ELF-1 (cell line): ENCODE measurements at regions not wholly inside any gene's neighbourhood (a gene's known extent, or its start where the extent isn't known, plus 50 kb on each side); places are given as distances from the start of the nearest gene placed in this dataset.

Experiments used
- DNase-seq: peaks from one replicate; pipeline ENCODE4 v3.0.0-alpha.2; 2016; ENCODE audit warnings: low read depth, low spot score

DNA sequence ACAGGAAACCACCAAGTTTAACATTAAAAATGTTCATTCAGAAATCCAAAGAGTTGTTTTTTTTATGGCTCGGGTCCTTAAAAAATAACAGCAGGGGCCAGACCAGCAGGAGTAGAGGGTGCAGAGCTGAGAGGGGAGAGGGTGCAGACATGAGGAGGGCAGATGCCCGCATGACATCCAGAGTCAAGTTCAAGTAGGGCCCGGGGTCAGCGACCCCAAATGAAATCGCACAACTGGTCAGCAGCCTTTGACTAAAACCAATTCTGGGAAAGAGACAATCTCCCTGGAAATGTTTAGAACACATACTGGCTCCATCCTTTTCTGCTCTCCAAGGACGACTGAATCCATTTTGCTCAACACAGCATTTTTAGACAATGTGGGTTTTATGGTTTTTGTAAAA, 297.5 kb downstream of the FGFR2 start:
- DNase-seq: no peak

DNA sequence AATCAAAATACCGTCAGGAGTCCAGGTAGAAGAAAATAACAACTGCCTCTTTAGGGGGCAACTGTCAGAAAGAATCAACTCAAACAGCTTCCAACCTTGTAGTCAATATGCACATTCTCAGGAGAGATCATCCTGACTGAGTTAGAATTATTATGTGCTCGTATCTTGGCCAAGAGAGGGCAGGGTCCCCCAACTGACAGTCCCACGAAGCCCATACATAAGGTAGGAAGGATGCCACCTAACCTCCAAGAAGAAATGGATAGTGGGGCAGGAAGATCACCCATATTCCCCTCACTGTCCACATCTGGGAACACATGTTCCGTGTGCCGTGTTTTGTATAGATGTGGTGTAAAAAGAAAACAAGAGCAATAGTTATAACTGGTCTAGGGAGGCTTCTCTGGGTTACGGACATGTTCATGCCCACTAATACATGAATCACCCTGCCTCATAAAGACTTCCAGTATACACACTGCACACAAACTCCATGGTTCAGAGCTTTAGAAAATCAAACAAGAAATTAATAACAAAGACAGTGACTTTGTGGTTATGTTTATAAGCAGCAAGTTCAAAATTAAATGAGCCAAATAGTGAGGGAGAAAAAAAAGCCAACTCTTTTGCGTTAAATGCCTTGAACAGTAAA, 295.6 kb downstream of the FGFR2 start:
- no peak for DNase-seq

DNA sequence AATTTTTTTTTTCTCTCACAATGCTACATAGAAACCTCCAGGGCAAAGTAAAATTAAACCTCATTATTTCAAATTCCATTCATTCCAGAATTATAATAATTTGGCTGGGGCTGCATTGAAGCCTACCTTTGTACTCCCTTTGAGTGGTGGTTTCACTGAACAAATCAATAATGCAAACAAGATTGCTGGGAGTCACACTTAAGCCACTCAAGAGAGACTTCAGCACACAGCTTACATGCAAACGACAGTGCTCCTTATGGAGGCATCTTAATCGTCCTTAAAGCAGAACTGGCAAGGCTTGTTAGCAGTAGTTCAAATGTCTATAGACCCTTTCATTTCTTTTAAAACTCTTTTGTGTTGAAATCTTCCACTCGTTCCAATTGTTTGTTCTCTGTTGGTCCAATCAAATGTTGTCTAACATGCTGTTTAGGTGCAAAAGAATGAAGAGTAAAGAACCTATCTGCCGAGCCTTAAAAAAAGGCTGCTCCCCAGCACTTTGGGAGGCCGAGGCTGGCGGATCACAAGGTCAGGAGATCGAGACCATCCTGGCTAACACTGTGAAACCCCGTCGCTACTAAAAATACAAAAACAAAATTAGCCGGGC, 294.9 kb downstream of the FGFR2 start:
- no peak for DNase-seq

DNA sequence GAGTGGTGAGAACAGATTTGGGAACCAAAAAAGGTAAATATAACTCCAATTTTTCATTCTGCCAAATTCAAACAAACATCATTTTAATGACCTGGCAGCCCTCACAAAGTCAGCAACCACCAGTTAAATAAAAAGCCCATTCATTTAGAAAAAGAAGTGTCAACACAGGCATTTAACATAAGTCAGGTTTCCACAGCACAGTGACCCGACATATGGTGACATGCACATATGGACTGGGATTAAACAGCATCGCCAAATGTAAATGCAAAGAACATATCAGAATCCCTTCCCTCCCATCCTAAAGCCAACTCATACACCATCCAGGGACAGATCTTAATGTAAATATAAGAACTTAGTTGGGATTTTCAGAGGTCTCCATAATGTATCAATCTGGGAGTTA, 293.2 kb downstream of the FGFR2 start:
- DNase-seq: no peak

DNA sequence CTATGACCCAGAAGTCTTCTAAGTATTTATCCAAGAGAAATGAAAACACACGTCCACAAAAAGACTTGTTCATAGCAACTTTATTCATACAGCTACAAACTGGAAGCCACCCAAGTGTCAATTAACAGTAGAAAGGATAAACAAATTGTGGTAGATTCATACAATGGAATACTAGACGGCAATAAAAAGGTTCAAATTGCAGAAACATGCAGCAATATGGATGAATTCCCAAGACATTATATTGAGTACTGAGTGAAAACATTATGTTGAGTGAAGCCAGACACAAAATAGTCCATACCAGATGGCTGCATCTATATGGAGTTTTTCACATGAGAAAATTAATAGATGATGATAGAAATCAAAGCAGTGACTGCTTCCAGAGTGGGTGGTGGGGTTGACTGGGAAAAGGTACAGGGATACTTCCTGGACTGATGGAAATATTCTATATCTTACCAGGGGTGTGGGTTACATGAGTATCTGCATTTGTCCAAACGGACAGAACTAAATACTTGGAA, 292.0 kb downstream of the FGFR2 start:
- no peak for DNase-seq

DNA sequence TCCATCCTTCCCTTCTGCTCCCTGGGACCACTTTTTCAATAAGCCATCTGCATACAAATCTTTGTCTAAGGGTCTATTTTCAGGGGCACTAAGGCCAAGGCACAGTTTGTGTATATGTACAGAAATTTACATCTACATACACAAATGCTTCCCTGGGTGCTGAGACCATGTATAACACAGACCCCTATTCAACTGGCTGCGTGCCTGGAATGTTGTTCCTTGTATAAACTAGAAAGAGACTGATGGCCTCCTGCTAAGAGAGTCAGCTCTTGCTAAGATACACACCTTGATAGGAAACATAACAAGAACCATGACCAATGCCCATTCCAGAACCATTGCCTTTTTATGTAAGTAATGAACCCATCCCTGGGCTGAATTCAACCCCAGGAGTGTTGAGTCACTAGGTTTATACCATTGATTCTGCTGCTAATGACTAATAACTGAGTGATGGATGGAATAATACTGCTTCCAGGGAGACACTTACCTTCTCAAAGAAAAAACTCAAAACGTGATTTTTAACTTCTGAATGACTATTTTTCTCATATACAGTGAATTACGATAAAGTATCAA, 290.7 kb downstream of the FGFR2 start:
- no peak for DNase-seq

DNA sequence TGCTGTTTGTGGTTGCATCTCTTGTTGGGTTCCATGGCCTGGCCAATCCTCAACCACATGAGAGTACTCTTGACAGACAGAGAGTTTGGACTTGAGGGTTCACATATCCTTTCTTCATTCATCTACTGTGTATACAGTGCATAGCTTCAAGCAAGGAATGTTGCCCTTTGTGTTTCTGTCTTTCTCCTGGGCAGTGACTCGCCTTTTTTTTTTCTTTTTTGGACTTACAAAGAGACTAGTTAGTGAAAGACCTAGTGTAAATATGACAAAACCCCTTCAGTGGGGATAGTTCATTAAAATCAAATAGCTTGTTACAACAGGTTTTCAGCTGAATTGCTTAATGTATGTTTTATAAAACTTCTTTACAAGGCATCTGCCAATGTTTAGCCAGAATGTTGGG, 290.2 kb downstream of the FGFR2 start:
- no peak for DNase-seq

DNA sequence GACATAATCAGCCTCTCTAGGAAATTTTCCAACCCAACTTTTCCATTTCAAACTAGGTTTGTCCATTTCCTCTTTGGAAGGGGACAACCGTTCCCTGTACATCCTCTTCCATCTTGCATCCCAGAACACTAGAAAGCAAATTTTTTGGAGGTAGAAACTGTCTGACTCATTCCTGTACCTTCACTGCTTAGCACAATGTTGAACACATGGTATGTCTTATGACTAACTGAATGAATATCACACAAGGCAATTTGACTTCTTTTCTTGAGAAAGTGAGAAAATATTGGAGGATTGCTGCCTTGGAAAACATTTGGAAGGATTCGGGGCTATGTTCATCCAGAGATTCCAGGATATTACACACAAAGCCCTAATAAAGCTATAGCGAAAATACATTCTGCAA, 289.1 kb downstream of the FGFR2 start:
- DNase-seq: no peak

DNA sequence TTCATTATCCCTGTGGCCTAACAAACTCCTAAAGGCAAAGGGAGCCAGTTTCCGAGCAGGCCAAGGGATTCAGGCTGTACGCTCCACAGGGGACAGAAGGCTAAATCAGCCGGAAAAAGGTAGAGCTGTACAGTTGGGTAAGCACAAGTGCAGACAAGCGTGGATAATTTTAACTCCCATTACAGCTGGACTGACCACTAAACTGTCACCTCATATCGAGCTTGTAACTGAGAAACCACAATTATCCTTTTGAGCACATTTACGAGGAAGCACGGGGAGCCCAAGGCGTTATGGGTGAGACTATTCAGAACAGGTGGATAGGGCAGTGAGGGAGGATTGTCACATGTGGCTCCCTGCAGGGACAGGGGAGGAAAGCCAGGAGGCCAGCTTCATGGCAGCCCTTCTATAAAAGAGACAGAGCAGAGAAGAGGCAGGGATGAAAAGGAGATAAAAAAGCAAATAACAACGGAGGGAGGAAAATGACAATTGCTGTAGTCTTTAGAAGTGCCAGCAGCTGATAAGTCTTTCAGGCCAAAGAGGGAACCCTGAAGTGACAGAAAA, 288.0 kb downstream of the FGFR2 start:
- DNase-seq: peak; percentile 61

DNA sequence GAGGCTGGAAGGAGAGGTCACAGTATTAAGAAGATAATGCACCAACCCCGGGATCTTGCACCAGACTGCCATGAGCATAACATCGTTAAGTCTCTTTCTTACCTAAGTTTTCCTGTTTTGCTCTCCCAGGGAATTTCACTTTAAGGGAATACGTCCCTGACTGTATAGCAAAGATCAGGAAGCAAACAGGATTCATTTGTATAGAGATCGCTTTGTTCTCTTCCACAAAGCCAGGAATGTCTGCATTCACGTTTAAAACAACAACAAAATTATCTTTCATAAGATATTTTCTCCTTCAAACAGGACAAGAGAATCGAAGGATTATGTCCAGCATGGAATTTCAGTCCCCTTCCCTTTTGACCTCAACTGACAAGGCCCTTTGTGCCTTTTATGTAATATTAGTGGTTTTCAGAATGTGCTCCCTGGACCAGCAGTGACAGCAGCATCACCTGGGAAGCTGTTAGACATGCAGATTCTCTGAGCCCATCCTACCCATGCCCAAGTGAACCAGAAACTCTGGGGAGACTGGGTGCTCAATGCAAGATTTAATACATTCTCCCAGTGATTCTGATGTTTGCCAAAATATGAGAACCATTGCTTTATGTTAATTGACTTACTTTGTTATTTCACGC, 286.3 kb downstream of the FGFR2 start:
- DNase-seq: no peak

DNA sequence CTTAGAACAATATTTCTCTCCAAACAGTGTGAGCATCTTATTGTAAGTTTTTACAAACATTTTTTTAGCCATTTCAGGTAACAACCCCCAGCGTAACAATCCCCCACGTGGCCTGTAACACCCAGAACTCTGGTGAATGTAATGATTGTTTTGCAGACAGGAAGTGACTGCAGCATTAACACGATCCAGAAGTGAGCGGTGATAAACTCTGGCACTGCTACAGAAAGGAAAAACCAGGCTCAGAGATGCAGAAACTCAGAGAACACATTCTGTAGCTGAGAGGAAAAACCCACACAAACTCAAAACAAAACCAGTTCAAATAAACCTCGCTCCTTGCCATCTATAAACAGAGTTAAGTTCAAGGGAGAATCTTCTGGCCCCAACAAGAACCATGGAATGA, 285.7 kb downstream of the FGFR2 start:
- DNase-seq: peak; percentile 32

DNA sequence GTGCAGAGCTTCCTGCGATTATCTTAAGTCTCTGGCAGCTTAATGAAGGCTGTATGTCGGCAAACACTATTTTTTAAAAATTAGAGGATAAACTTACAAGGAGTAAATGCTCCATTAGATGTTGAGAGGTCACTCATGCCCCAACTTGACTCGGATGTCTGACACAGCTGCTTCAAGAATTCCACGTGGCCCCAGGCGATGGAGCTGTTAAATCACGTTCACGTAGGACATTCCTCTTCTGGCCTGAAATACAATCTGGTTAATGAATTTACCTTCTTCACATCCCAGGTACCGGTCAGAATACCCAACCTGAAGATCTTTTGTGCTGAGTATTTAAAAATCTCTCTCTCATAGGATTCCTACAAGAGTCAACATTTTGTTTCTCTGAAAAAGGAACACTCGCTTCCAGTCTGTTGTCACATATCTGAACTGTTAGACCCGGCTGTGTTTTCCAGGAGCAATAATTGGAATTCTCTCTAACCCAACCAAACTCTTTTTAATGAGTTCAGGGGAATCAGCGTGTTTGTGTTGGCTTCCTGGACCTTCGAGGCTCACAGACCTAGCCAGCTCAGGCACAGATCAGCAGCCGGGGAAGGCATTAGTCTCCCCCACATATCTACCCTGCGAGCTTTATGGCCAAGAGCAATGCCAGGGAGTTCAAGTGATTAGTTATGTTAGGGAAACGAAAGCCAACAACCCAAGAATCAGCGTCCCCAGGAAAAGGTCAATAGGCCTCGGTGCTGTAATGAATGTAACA, 284.9 kb downstream of the FGFR2 start:
- DNase-seq: peak; percentile 36

DNA sequence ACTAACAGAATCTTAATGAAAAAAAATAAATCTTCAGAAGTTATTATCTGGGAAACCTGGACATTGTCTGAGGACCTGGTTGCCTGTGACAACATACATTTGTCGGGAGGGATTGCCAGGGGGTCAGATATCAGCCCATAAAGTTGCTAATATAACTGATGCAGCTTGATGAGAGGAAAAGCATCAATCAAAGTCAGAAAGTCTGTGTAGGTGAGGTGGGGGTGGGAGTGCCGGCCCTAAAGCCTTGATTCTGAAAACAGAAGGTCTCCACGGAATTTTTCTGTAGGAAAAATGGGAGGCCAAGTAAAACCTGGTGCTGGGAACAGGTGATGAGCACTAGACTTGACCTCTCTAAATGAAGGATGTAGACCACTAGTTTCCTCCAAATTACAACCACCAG, 281.8 kb downstream of the FGFR2 start:
- DNase-seq: no peak

DNA sequence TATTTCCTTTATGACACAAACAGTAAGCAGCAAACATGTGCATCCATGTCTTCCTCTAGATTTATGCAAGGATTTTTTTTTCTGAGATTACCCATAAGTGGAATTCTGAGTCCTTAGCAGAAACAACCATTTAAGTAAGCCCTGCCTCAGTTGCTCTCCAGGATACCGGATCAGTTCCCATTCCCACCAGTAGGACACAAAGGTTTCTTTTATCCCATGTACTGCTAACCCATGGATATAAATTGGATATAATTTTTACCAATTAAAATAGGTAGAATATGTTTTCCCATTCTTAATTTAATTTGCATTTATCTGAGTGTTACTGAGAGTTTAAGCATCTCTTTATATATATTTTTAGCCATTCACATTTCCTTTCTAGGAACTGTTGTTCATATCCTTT, 280.9 kb downstream of the FGFR2 start:
- no peak for DNase-seq

DNA sequence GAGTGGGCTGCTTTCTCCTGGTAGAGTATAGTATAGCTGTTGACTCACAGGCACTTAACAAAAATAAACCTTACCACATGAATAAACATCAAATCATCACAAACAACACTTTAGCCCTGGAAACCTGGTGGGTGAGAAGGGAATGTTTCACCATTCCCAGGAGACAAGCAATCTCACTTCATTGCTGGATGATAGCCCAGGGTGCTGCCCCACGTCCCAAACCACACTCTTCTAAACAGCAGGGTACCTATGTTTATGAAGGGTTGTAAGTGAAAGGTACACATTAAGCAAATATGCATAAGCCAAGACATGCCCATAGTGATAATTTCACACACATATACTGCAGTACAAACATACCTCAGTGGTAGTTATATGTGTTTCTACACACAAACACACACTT, 276.2 kb downstream of the FGFR2 start:
- no peak for DNase-seq

DNA sequence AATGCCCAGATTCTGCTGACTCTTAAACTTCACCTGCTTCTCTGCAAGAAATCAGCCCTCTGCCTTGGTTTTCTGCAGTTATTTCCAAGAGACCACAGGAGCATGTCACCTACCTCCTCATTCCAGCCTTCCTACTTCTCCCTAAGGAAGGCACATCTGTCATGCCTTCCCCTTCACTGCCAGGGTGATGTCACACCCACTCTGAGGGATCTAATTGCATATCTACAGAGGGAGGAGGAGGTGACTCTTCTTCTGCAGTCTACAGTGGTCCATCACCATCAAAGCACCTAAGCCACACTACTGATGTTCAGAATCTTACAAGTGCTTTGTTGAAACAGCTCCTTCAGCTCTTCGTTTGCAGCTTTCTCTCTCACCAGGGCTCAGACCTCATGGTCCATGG, 275.5 kb downstream of the FGFR2 start:
- no peak for DNase-seq

DNA sequence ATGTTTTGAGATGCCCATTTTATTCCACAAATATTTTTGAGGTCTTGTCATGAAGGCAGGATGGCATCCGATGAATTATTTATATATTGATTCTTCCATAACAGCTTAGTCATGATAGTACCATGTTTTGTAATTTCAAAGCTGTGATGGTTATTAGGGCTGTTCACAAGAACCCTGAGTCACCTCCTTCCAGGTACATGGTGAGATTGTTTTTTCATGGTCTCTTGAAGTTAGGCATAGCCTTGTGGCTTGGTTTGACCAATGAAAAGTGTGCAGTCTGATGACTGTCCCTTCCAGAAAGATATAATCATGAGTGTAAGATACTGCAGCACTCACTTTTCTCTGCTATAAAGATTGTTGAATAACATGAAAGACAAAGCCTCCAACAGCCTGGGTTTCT, 274.8 kb downstream of the FGFR2 start:
- no peak for DNase-seq

DNA sequence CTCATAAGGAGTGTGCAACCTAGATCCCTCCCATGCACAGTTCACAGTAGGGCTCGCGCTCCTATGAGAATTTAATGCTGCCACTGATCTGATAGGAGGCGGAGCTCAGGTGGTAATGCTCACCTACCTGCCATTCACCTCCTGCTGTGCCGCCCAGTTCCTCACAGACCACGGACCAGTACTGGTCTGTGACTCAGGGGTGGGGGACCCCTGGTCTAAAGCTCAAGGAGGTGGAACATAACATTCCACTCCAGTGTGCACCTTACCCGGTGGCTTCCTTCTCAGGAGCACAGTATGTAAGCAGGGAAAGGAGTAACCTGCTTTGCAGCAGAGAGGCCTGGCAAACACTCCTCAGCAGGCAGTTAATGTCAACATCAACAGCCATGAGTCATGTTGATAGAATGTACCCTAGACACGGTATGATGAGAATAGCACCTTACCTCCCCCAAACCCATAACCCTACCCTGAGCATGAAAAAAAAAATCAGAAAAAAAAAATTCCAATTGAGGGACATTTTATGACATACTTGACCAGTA, 273.5 kb downstream of the FGFR2 start:
- peak; percentile 42 for DNase-seq

DNA sequence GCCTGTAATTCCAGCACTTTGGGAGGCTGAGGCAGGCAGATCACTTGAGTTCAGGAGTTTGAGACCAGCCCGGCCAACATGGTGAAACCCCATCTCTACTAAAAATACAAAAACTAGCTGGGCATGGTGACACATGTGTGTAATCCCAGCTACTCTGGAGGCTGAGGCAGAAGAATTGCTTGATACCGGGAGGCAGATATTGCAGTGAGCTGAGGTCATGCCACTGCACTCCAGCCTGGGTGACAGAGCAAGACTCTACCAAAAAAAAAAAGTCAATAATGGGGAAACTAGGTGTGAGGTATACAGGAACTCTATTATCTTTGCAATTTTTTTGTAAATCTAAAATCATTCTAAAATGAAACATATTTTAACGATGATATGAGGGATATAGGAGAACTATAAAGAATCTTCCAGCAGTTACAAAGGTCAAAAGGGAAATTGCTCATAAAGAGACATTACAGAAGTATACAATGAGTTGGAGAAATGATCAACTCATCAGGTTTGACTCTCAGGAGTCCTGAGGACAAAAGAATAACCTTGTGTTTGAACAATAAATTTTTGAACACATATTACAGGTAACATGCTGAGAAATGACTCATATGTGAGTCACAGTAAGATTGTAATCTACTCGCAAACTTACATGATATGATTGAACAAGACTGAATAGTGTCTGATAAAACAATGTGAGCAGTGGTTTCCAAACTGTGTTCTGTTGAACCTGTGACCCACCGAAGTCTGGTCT, 272.6 kb downstream of the FGFR2 start:
- DNase-seq: no peak

DNA sequence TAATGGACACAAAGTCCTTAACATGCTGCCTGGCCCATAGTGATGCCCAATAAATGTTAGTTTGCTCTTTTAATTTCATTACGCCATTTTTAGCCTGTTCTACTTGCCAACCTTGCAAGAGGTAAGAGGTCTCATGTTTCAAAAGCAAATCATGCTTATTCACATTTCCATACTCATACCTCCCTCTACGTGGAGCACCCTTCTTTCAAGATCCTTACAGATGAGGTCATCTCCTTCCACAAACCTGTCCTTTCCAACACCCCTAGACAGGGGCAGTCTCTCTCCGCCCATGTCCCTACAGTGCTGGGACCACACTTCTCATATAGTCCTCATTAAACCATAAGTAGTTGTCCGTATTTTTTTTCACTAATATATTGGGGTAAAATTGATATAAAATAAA, 271.3 kb downstream of the FGFR2 start:
- no peak for DNase-seq

DNA sequence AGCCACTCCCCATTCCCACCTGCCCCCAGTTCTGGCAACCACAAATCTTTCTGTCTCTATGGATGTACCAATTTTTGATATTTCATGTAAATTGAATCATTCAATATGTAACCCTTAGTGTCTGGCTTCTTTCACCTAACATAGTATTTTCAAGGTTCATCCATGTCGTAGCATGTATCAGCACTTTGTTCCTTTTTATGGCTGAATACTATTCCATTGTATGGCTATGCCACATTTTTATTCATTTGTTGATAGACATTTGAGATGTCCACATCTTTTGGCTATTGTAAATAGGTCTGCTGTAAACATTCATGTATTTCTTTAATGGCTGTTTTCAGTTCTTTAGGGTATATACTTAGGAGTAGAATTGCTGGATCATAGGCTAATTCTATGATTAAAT, 270.5 kb downstream of the FGFR2 start:
- no peak for DNase-seq
